GM13977 (cell line): ENCODE measurements at regions not wholly inside any gene's neighbourhood (a gene's known extent, or its start where the extent isn't known, plus 50 kb on each side); places are given as distances from the start of the nearest gene placed in this dataset.
"Not testable (repeated sequence)": the region's sequence is repeated elsewhere in the genome, so short reads cannot be mapped to it uniquely, and the experiment has no call there.

ENCODE experiments used
- DNase-seq: peaks from one replicate; pipeline ENCODE4 v3.0.0; 2012; ENCODE audit warnings: low spot score
- CTCF ChIP-seq: IDR thresholded peaks from 2 replicates; pipeline ENCODE4 v1.5.1; 2012; ENCODE audit warnings: mild to moderate bottlenecking, control low read depth; ENCODE audit not compliant: insufficient read depth; ENCODE audit errors: extremely low read depth, missing control alignments
- in situ Hi-C: fragments of 300-500 bp; cut with MboI; formaldehyde crosslinking; loops from one replicate; pipeline ENCODE4 v1.12.0; 2022; ENCODE audit warnings: low sequenced_read_pairs, low pct_unique_long_range_greater_than_20kb, mixed read lengths, inconsistent platforms; ENCODE audit not compliant: unreplicated experiment

GRCh38 chr10:52597189-52597863 lies 175.3 kb downstream of the MBL2 start:
- in situ Hi-C loops: loop anchor here (25.0 kb wide), 1 partner anchor 285 kb away; the partner anchor contains the start of gene DKK1
- TF ChIP-seq CTCF: no peak
- DNase-seq: no peak

GRCh38 chr10:52598936-52599335 lies 173.6 kb downstream of the MBL2 start:
- in situ Hi-C loops: loop anchor here (25.0 kb wide), 1 partner anchor 287 kb away; the partner anchor contains the start of gene DKK1
- no peak for TF ChIP-seq CTCF
- no peak for DNase-seq

- TF ChIP-seq CTCF: no peak
- no peak for DNase-seq
- in situ Hi-C loops: loop anchor here (25.0 kb wide), 1 partner anchor 287 kb away; the partner anchor contains the start of gene DKK1
These were observed 172.9 kb downstream of the MBL2 start for GRCh38 chr10:52599551-52600200.

GRCh38 chr10:52604131-52604530 lies 168.5 kb downstream of the MBL2 start:
- in situ Hi-C loops, DNase-seq: not testable (repeated sequence)

GRCh38 chr10:52609071-52609470 lies 163.5 kb downstream of the MBL2 start:
- no peak for TF ChIP-seq CTCF
- DNase-seq: no peak
- in situ Hi-C loops: no loop called here

GRCh38 chr10:52609626-52610240 lies 162.9 kb downstream of the MBL2 start:
- no peak for TF ChIP-seq CTCF
- in situ Hi-C loops: no loop called here
- no peak for DNase-seq

GRCh38 chr10:52615331-52615730 lies 157.3 kb downstream of the MBL2 start:
- TF ChIP-seq CTCF: no peak
- DNase-seq: no peak
- in situ Hi-C loops: no loop called here
